K562 (cell line): ENCODE measurements at regions not wholly inside any gene's neighbourhood (a gene's known extent, or its start where the extent isn't known, plus 50 kb on each side); places are given as distances from the start of the nearest gene placed in this dataset.

ENCODE experiments used
- BRCA1 ChIP-seq, 2 experiments: fragments of 450-650 bp in 1 of 2; sonication (generic) in 1 of 2; formaldehyde crosslinking in 1 of 2; IDR thresholded peaks; 2 replicates each; pipeline versions ENCODE4 v1.5.0 to v1.6.1; 2017 to 2020; ENCODE audit warnings: mild to moderate bottlenecking in 1 of 2, missing genetic modification reagents in 1 of 2
- CHD1 ChIP-seq: fragments of 200-600 bp; sonication (generic); IDR thresholded peaks from one replicate; pipeline ENCODE4 v1.6.1; 2012; ENCODE audit warnings: mild to moderate bottlenecking, moderate library complexity, low read length, inconsistent platforms
- KDM5B ChIP-seq: fragments of 200-600 bp; sonication (generic); IDR thresholded peaks from 2 replicates; pipeline ENCODE4 v1.6.1; 2012; ENCODE audit warnings: low read depth, mild to moderate bottlenecking, moderate library complexity, low read length, control low read depth, inconsistent platforms; ENCODE audit not compliant: insufficient replicate concordance
- PBX2 ChIP-seq, 2 experiments: IDR thresholded peaks in 1 of 2; conservative IDR thresholded peaks in 1 of 2; 2 replicates each; pipeline ENCODE4 v1.6.1; 2016; ENCODE audit warnings: low read depth in 2 of 2, mild to moderate bottlenecking in 1 of 2, missing compliant biosample characterization in 1 of 2, missing genetic modification characterization in 1 of 2, moderate library complexity in 1 of 2
- SMARCE1 ChIP-seq: fragments of 450-650 bp; IDR thresholded peaks from 2 replicates; pipeline ENCODE4 v1.7.1; 2016; ENCODE audit warnings: mild to moderate bottlenecking
- TRIM28 ChIP-seq: fragments of 450-650 bp; IDR thresholded peaks from 2 replicates; pipeline ENCODE4 v1.6.1; 2017

GRCh38 chr10:20955355-20955893 is 58.3 kb upstream of the NEBL start:
- TF ChIP-seq BRCA1 (IDR thresholded peaks at IDR 0.05), result no peak
- TF ChIP-seq BRCA1 (CRISPR knock-in tag; IDR thresholded peaks at IDR 0.05), result no peak
- TF ChIP-seq PBX2 (CRISPR knock-in tag; IDR thresholded peaks at IDR 0.05; ENCODE audit: low read depth), result no peak
- no peak for TF ChIP-seq PBX2 (tag; conservative IDR thresholded peaks at IDR 0.05; ENCODE audit: low read depth)
- no peak for TF ChIP-seq TRIM28
- no peak for TF ChIP-seq SMARCE1
- no peak for TF ChIP-seq CHD1
- TF ChIP-seq KDM5B, result no peak
